ENCODE measurements at regions not wholly inside any gene's neighbourhood (a gene's known extent, or its start where the extent isn't known, plus 50 kb on each side); places are given as distances from the start of the nearest gene placed in this dataset.

- DNase-seq, result no peak
These were observed 366.7 kb downstream of the DUSP6 start for GRCh38 chr12:88985631-88986030.

- DNase-seq, result no peak
These were observed 367.3 kb downstream of the DUSP6 start for GRCh38 chr12:88985011-88985410.

- no peak for DNase-seq
These were observed 369.6 kb downstream of the DUSP6 start for GRCh38 chr12:88982694-88983093.

- no peak for DNase-seq
These were observed 375.2 kb downstream of the DUSP6 start for GRCh38 chr12:88977115-88977514.

GRCh38 chr12:88973998-88974397 is 378.3 kb downstream of the DUSP6 start:
- no peak for DNase-seq

- DNase-seq, result no peak
These were observed 381.6 kb downstream of the DUSP6 start for GRCh38 chr12:88970740-88971139.

- no peak for DNase-seq
These were observed 383.2 kb downstream of the DUSP6 start for GRCh38 chr12:88969127-88969526.

GRCh38 chr12:88960213-88960878 is 380.1 kb upstream of the KITLG start:
- no peak for DNase-seq

GRCh38 chr12:88958946-88959345 is 378.7 kb upstream of the KITLG start:
- DNase-seq, result no peak

- DNase-seq, result no peak
These were observed 377.9 kb upstream of the KITLG start for GRCh38 chr12:88958153-88958552.

- DNase-seq, result no peak
These were observed 377.1 kb upstream of the KITLG start for GRCh38 chr12:88957358-88957757.

- DNase-seq, result no peak
These were observed 375.3 kb upstream of the KITLG start for GRCh38 chr12:88955531-88955930.

GRCh38 chr12:88953029-88953586 is 372.8 kb upstream of the KITLG start:
- DNase-seq, result no peak

GRCh38 chr12:88952562-88952942 is 372.3 kb upstream of the KITLG start:
- no peak for DNase-seq

- DNase-seq, result no peak
These were observed 371.7 kb upstream of the KITLG start for GRCh38 chr12:88951860-88952561.

GRCh38 chr12:88951177-88951576 is 370.9 kb upstream of the KITLG start:
- no peak for DNase-seq

GRCh38 chr12:88947486-88948043 is 367.3 kb upstream of the KITLG start:
- DNase-seq, result no peak

GRCh38 chr12:88946372-88946997 is 366.2 kb upstream of the KITLG start:
- DNase-seq, result no peak

- DNase-seq, result no peak
These were observed 364.9 kb upstream of the KITLG start for GRCh38 chr12:88945051-88945732.

GRCh38 chr12:88944397-88944796 is 364.1 kb upstream of the KITLG start:
- DNase-seq, result no peak

- no peak for DNase-seq
These were observed 360.6 kb upstream of the KITLG start for GRCh38 chr12:88940854-88941253.

GRCh38 chr12:88935856-88936255 is 355.6 kb upstream of the KITLG start:
- no peak for DNase-seq

- DNase-seq, result no peak
These were observed 354.0 kb upstream of the KITLG start for GRCh38 chr12:88934163-88934747.
